GM23338 (cell line): ENCODE measurements at regions not wholly inside any gene's neighbourhood (a gene's known extent, or its start where the extent isn't known, plus 50 kb on each side); places are given as distances from the start of the nearest gene placed in this dataset.

Source experiments
- ATAC-seq: fragments of 200-7000 bp; cut with Tn5 transposase; 3 replicates; pipeline ENCODE4 v1.9.1; 2020
- DNase-seq: peaks from one replicate; pipeline ENCODE4 v3.0.0-alpha.2; 2015; ENCODE audit warnings: low spot score
- H2AFZ ChIP-seq: fragments of 200-600 bp; sonication (generic); 2 replicates; pipeline ENCODE4 v1.8.0; 2016; ENCODE audit warnings: antibody characterized with exemption, mild to moderate bottlenecking, moderate library complexity
- H3F3A ChIP-seq: fragments of 200-600 bp; sonication (generic); replicated peaks from 2 replicates; pipeline ENCODE4 v1.8.0; 2017; ENCODE audit warnings: antibody characterized with exemption, mixed run types, low read depth
- H3K27ac ChIP-seq: fragments of 200-600 bp; sonication (generic); 2 replicates; pipeline ENCODE4 v1.6.1; 2016; ENCODE audit warnings: low read depth
- H3K27me3 ChIP-seq: fragments of 200-600 bp; sonication (generic); 2 replicates; pipeline ENCODE4 v1.8.0; 2016; ENCODE audit warnings: mild to moderate bottlenecking, mixed run types, moderate library complexity; ENCODE audit not compliant: insufficient read depth
- H3K36me3 ChIP-seq: fragments of 200-600 bp; sonication (generic); 2 replicates; pipeline ENCODE4 v1.8.0; 2016; ENCODE audit warnings: mild to moderate bottlenecking; ENCODE audit not compliant: insufficient read depth
- H3K4me1 ChIP-seq: fragments of 200-600 bp; sonication (generic); 2 replicates; pipeline ENCODE4 v1.8.0; 2016; ENCODE audit warnings: mild to moderate bottlenecking, moderate library complexity; ENCODE audit not compliant: insufficient read depth
- H3K4me2 ChIP-seq: fragments of 200-600 bp; sonication (generic); 2 replicates; pipeline ENCODE4 v1.7.1; 2017; ENCODE audit warnings: mixed run types
- H3K4me3 ChIP-seq: fragments of 200-600 bp; sonication (generic); 2 replicates; pipeline ENCODE4 v1.6.1; 2016; ENCODE audit warnings: mixed run types
- H3K79me2 ChIP-seq: fragments of 200-600 bp; sonication (generic); replicated peaks from 2 replicates; pipeline ENCODE4 v1.8.0; 2017; ENCODE audit warnings: mild to moderate bottlenecking; ENCODE audit not compliant: insufficient read depth
- H3K9me2 ChIP-seq: fragments of 200-600 bp; sonication (generic); 2 replicates; pipeline ENCODE4 v1.8.0; 2017; ENCODE audit not compliant: insufficient read depth
- H4K20me1 ChIP-seq: fragments of 200-600 bp; sonication (generic); replicated peaks from 2 replicates; pipeline ENCODE4 v1.8.0; 2017; ENCODE audit warnings: mild to moderate bottlenecking; ENCODE audit not compliant: insufficient read depth
- H3K27ac Mint-ChIP-seq: 2 replicates; pipeline ENCODE4 v1.8.0; 2020; ENCODE audit warnings: inconsistent platforms, mild to moderate bottlenecking, moderate library complexity, mixed read lengths
- H3K27me3 Mint-ChIP-seq: 3 replicates; pipeline ENCODE4 v1.8.0; 2022; ENCODE audit warnings: low read depth, mild to moderate bottlenecking, moderate library complexity, mixed read lengths, inconsistent platforms; ENCODE audit not compliant: insufficient read depth, poor library complexity
- H3K36me3 Mint-ChIP-seq: 3 replicates; pipeline ENCODE4 v1.8.0; 2021; ENCODE audit warnings: low read depth, mild to moderate bottlenecking, inconsistent platforms, moderate library complexity, mixed read lengths
- H3K4me1 Mint-ChIP-seq: 3 replicates; pipeline ENCODE4 v1.8.0; 2020; ENCODE audit warnings: mild to moderate bottlenecking, inconsistent platforms, mixed read lengths
- H3K4me3 Mint-ChIP-seq: 3 replicates; pipeline ENCODE4 v1.8.0; 2021; ENCODE audit warnings: moderate library complexity, mild to moderate bottlenecking, inconsistent platforms, mixed read lengths
- H3K9me3 Mint-ChIP-seq: 3 replicates; pipeline ENCODE4 v1.8.0; 2020; ENCODE audit warnings: moderate library complexity, mild to moderate bottlenecking, inconsistent platforms, mixed read lengths
- CREB1 ChIP-seq: fragments of 250-450 bp; sonication (Bioruptor Pico); IDR thresholded peaks from 2 replicates; pipeline ENCODE4 v1.5.0; 2020; ENCODE audit warnings: low read depth, mild to moderate bottlenecking, moderate library complexity
- JUNB ChIP-seq: IDR thresholded peaks from one replicate; pipeline ENCODE4 v1.6.1; 2016; ENCODE audit warnings: antibody characterized with exemption; ENCODE audit not compliant: unreplicated experiment
- ZNF331 ChIP-seq: fragments of 250-450 bp; sonication (Bioruptor Pico); IDR thresholded peaks from 2 replicates; pipeline ENCODE4 v1.5.0; 2020; ENCODE audit warnings: low read depth, mild to moderate bottlenecking, moderate library complexity
- TF ChIP-seq, protein P1 (sequence below): fragments of 250-450 bp; sonication (Bioruptor Pico); IDR thresholded peaks from 2 replicates; pipeline ENCODE4 v1.5.0; 2020; ENCODE audit warnings: mild to moderate bottlenecking, moderate library complexity

DNA sequence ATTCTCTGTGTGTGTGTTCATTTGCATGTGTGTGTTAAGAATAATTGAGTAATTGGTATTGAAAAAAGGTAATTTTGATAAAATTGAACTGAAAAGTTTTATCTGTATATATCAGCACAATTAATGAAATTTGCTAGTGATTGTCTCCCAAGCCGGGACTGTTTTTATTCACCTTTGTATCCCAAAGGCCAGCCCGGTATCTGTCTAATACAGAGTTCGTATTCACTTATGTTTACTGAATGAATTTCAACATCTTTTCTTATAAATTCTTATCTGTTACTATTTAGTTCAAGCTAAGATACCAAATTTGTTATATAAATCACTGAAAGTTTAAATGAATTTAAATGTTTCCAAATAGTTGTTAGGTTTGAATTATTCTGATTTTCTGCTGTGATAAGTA is 394.0 kb upstream of the NAALADL2 start:
- Histone ChIP-seq H3K27me3 (no peaks in the 10 kb centered on the region), H3K4me1 (peaks cover 24% of the 10 kb centered on the region), H3K27ac (no peak overlapping the region), H3F3A (no peaks in the 10 kb centered on the region), H2AFZ (no peak overlapping the region), H3K4me2 (no peak overlapping the region), H3K79me2 (no peaks in the 10 kb centered on the region), H3K36me3 (no peaks in the 10 kb centered on the region), H3K9me2 (no peaks in the 10 kb centered on the region), H4K20me1 (no peaks in the 10 kb centered on the region), H3K4me3 (no peak overlapping the region)
- Mint-ChIP-seq H3K27ac (no peak overlapping the region), H3K36me3 (peaks cover 12% of the 10 kb centered on the region; the same call in 2 of the 3 replicates), H3K4me1 (peaks cover 19% of the 10 kb centered on the region), H3K27me3 (peaks cover 2% of the 10 kb centered on the region), H3K9me3 (peaks cover 4% of the 10 kb centered on the region; the same call in 2 of the 3 replicates), H3K4me3 (no peak overlapping the region)
- TF ChIP-seq, protein P1, sequence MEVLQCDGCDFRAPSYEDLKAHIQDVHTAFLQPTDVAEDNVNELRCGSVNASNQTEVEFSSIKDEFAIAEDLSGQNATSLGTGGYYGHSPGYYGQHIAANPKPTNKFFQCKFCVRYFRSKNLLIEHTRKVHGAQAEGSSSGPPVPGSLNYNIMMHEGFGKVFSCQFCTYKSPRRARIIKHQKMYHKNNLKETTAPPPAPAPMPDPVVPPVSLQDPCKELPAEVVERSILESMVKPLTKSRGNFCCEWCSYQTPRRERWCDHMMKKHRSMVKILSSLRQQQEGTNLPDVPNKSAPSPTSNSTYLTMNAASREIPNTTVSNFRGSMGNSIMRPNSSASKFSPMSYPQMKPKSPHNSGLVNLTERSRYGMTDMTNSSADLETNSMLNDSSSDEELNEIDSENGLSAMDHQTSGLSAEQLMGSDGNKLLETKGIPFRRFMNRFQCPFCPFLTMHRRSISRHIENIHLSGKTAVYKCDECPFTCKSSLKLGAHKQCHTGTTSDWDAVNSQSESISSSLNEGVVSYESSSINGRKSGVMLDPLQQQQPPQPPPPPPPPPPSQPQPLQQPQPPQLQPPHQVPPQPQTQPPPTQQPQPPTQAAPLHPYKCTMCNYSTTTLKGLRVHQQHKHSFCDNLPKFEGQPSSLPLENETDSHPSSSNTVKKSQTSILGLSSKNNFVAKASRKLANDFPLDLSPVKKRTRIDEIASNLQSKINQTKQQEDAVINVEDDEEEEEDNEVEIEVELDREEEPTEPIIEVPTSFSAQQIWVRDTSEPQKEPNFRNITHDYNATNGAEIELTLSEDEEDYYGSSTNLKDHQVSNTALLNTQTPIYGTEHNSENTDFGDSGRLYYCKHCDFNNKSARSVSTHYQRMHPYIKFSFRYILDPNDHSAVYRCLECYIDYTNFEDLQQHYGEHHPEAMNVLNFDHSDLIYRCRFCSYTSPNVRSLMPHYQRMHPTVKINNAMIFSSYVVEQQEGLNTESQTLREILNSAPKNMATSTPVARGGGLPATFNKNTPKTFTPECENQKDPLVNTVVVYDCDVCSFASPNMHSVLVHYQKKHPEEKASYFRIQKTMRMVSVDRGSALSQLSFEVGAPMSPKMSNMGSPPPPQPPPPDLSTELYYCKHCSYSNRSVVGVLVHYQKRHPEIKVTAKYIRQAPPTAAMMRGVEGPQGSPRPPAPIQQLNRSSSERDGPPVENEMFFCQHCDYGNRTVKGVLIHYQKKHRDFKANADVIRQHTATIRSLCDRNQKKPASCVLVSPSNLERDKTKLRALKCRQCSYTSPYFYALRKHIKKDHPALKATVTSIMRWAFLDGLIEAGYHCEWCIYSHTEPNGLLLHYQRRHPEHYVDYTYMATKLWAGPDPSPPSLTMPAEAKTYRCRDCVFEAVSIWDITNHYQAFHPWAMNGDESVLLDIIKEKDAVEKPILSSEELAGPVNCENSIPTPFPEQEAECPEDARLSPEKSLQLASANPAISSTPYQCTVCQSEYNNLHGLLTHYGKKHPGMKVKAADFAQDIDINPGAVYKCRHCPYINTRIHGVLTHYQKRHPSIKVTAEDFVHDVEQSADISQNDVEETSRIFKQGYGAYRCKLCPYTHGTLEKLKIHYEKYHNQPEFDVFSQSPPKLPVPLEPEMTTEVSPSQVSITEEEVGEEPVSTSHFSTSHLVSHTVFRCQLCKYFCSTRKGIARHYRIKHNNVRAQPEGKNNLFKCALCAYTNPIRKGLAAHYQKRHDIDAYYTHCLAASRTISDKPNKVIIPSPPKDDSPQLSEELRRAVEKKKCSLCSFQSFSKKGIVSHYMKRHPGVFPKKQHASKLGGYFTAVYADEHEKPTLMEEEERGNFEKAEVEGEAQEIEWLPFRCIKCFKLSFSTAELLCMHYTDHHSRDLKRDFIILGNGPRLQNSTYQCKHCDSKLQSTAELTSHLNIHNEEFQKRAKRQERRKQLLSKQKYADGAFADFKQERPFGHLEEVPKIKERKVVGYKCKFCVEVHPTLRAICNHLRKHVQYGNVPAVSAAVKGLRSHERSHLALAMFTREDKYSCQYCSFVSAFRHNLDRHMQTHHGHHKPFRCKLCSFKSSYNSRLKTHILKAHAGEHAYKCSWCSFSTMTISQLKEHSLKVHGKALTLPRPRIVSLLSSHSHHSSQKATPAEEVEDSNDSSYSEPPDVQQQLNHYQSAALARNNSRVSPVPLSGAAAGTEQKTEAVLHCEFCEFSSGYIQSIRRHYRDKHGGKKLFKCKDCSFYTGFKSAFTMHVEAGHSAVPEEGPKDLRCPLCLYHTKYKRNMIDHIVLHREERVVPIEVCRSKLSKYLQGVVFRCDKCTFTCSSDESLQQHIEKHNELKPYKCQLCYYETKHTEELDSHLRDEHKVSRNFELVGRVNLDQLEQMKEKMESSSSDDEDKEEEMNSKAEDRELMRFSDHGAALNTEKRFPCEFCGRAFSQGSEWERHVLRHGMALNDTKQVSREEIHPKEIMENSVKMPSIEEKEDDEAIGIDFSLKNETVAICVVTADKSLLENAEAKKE (CRISPR knock-in tag) = no peak
- TF ChIP-seq ZNF331 (CRISPR knock-in tag) = no peak
- ATAC-seq (no peak), DNase-seq (no peak)

DNA sequence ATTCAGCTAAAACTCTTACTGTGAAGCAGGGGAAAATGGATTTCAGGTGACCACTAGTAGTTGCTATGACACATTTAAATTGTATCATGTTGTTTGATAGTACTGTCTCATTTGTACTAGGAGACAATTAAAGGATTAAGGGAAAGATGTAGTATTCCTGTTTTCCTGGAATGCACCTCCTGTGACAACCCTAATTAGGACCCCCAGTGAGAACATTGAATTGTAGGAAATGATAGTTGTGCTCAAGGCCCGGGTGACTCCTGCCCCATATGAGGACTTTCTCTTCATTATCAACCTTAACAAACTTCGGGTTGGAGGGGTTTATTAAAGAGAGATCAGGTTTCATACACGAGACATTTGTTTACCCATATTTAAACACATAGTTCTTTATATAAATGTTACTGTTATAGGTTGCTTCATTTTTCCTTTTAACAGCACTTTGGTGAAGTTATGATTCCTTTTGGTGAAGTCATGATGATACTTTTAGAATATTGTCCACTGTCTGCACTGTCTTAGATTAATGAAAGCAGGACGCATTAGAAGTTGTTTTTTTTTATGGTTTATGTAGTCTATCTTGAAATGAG is 392.6 kb upstream of the NAALADL2 start:
- ATAC-seq = no peak
- Histone ChIP-seq H3K27me3 (no peaks in the 10 kb centered on the region), H3K36me3 (no peaks in the 10 kb centered on the region), H3F3A (no peaks in the 10 kb centered on the region), H3K79me2 (no peaks in the 10 kb centered on the region), H3K4me3 (no peak overlapping the region), H4K20me1 (no peaks in the 10 kb centered on the region), H3K9me2 (no peaks in the 10 kb centered on the region), H3K27ac (no peak overlapping the region), H3K4me1 (peaks cover 18% of the 10 kb centered on the region), H2AFZ (no peak overlapping the region), H3K4me2 (no peak overlapping the region)
- H3K27ac Mint-ChIP-seq = no peak overlapping the region
- H3K36me3 Mint-ChIP-seq = peaks cover 12% of the 10 kb centered on the region; the same call in 2 of the 3 replicates
- H3K4me3 Mint-ChIP-seq = no peak overlapping the region
- peaks cover 2% of the 10 kb centered on the region for H3K27me3 Mint-ChIP-seq
- H3K4me1 Mint-ChIP-seq = peaks cover 15% of the 10 kb centered on the region
- H3K9me3 Mint-ChIP-seq = peaks cover 4% of the 10 kb centered on the region; the same call in 2 of the 3 replicates
- DNase-seq = no peak
- no peak for TF ChIP-seq JUNB
- TF ChIP-seq, protein P1 (CRISPR knock-in tag) = no peak
- TF ChIP-seq CREB1 = no peak
